HEK293T (cell line): ENCODE measurements at regions not wholly inside any gene's neighbourhood (a gene's known extent, or its start where the extent isn't known, plus 50 kb on each side); places are given as distances from the start of the nearest gene placed in this dataset.

Experiments
- BHLHE40 ChIP-seq: fragments of 450-650 bp; IDR thresholded peaks from 2 replicates; pipeline ENCODE4 v1.6.1; 2016; ENCODE audit warnings: mild to moderate bottlenecking, moderate library complexity, borderline replicate concordance
- ELF4 ChIP-seq: fragments of 450-650 bp; IDR thresholded peaks from 2 replicates; pipeline ENCODE4 v1.6.1; 2017; ENCODE audit warnings: antibody characterized with exemption
- FOXA1 ChIP-seq: fragments of 450-650 bp; IDR thresholded peaks from 2 replicates; pipeline ENCODE4 v1.6.1; 2016; ENCODE audit warnings: mild to moderate bottlenecking
- HDGF ChIP-seq: fragments of 450-650 bp; IDR thresholded peaks from 2 replicates; pipeline ENCODE4 v1.6.1; 2017; ENCODE audit warnings: antibody characterized with exemption, borderline replicate concordance
- L3MBTL2 ChIP-seq: fragments of 450-650 bp; conservative IDR thresholded peaks from 2 replicates; pipeline ENCODE4 v1.6.1; 2016; ENCODE audit warnings: mild to moderate bottlenecking
- NFRKB ChIP-seq: fragments of 450-650 bp; IDR thresholded peaks from 2 replicates; pipeline ENCODE4 v1.6.1; 2016; ENCODE audit warnings: mild to moderate bottlenecking, moderate library complexity
- PKNOX1 ChIP-seq: fragments of 450-650 bp; IDR thresholded peaks from 2 replicates; pipeline ENCODE4 v1.6.1; 2016
- SP1 ChIP-seq: fragments of 450-650 bp; IDR thresholded peaks from 2 replicates; pipeline ENCODE4 v1.6.1; 2017
- TARDBP ChIP-seq: fragments of 450-650 bp; IDR thresholded peaks from 2 replicates; pipeline ENCODE4 v1.6.1; 2016

GRCh38 chr11:115111066-115111465 is 393.1 kb downstream of the CADM1 start:
- TF ChIP-seq SP1 (no peak), ELF4 (no peak), FOXA1 (no peak), TARDBP (no peak), BHLHE40 (no peak), L3MBTL2 (no peak), PKNOX1 (no peak), NFRKB (no peak), HDGF (no peak)
